ENCODE measurements at regions not wholly inside any gene's neighbourhood (a gene's known extent, or its start where the extent isn't known, plus 50 kb on each side); places are given as distances from the start of the nearest gene placed in this dataset.
"Not testable (repeated sequence)": the region's sequence is repeated elsewhere in the genome, so short reads cannot be mapped to it uniquely, and the experiment has no call there.

GRCh38 chrX:117458243-117458968, 658.2 kb downstream of the KLHL13 start:
- Mint-ChIP-seq H3K4me1 (no peaks in the 10 kb centered on the region), H3K4me3 (no peak overlapping the region), H3K27ac (no peak overlapping the region), H3K36me3 (no peaks in the 10 kb centered on the region), H3K27me3 (no peaks in the 10 kb centered on the region), H3K9me3 (peaks cover 3% of the 10 kb centered on the region)
- no peak for ATAC-seq

GRCh38 chrX:117455787-117456186, 660.8 kb downstream of the KLHL13 start:
- Mint-ChIP-seq H3K9me3 (no peaks in the 10 kb centered on the region), H3K36me3 (no peaks in the 10 kb centered on the region), H3K4me3 (no peak overlapping the region), H3K27ac (no peak overlapping the region), H3K4me1 (no peaks in the 10 kb centered on the region), H3K27me3 (no peaks in the 10 kb centered on the region)
- no peak for ATAC-seq

GRCh38 chrX:117429501-117429900, 687.1 kb downstream of the KLHL13 start:
- ATAC-seq = no peak

GRCh38 chrX:117407449-117408150, 709.0 kb downstream of the KLHL13 start:
- no peaks in the 10 kb centered on the region for H3K27me3 Mint-ChIP-seq
- no peaks in the 10 kb centered on the region for H3K9me3 Mint-ChIP-seq
- no peak for ATAC-seq
- H3K4me3 Mint-ChIP-seq = no peak overlapping the region
- H3K27ac Mint-ChIP-seq = no peak overlapping the region
- no peaks in the 10 kb centered on the region for H3K36me3 Mint-ChIP-seq
- H3K4me1 Mint-ChIP-seq = no peaks in the 10 kb centered on the region

More at GRCh38 chrX:117429501-117429900, 687.1 kb downstream of the KLHL13 start:
- Mint-ChIP-seq H3K4me3 (no peak overlapping the region), H3K9me3 (peaks cover 3% of the 10 kb centered on the region), H3K27ac (no peak overlapping the region), H3K36me3 (no peaks in the 10 kb centered on the region), H3K27me3 (no peaks in the 10 kb centered on the region), H3K4me1 (no peaks in the 10 kb centered on the region)

- no peak overlapping the region for H3K27ac Mint-ChIP-seq
- H3K4me3 Mint-ChIP-seq = no peak overlapping the region
- H3K27me3 Mint-ChIP-seq = no peaks in the 10 kb centered on the region
- no peaks in the 10 kb centered on the region for H3K4me1 Mint-ChIP-seq
- no peaks in the 10 kb centered on the region for H3K9me3 Mint-ChIP-seq
- ATAC-seq = no peak
- H3K36me3 Mint-ChIP-seq = no peaks in the 10 kb centered on the region
Measured at GRCh38 chrX:117400839-117401238, 715.8 kb downstream of the KLHL13 start.

DNA sequence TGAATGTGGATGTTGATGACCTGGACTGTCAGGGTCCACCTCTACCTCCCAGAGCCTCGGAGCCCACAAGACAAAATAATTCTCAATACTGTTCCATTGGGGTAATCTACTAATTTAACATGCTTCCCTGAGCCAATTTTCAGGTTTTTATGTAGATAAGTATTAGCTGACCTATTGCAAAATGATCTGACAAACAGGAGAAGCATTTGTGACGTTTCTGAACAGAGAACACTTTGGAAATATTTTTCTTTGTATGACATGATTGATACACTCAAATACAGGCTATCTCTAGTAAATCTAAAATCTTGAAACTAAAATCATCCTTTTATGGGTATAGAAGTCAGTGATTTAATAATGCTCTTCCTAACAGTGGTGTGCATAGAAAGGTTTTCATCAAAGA, 716.6 kb downstream of the KLHL13 start:
- no peaks in the 10 kb centered on the region for H3K36me3 Mint-ChIP-seq
- no peak overlapping the region for H3K4me3 Mint-ChIP-seq
- no peaks in the 10 kb centered on the region for H3K9me3 Mint-ChIP-seq
- H3K4me1 Mint-ChIP-seq = no peaks in the 10 kb centered on the region
- ATAC-seq = no peak
- H3K27ac Mint-ChIP-seq = no peak overlapping the region
- no peaks in the 10 kb centered on the region for H3K27me3 Mint-ChIP-seq

DNA sequence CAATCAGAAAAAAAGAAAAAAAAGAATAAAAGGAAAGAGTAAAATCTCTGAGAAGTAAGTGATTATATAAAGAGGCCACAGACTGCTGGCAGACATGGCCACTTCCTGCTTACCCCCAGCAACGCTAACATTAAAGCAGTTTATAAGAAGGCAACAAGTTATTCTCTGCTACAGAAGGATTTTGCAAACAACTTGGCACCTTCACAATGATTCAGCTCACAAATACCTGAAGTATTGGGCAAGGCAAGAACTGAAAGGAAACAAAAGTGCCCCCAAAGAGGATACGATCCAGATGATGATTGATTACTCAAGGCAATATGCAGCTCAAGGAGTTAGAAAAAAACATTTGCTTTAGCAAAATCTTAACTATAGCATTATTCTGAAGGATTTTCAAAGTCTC, 718.8 kb downstream of the KLHL13 start:
- no peak overlapping the region for H3K27ac Mint-ChIP-seq
- H3K4me3 Mint-ChIP-seq = no peak overlapping the region
- H3K4me1 Mint-ChIP-seq = no peaks in the 10 kb centered on the region
- no peaks in the 10 kb centered on the region for H3K27me3 Mint-ChIP-seq
- H3K36me3 Mint-ChIP-seq = no peaks in the 10 kb centered on the region
- ATAC-seq = no peak
- H3K9me3 Mint-ChIP-seq = no peaks in the 10 kb centered on the region

- H3K27ac Mint-ChIP-seq, H3K9me3 Mint-ChIP-seq, ATAC-seq, H3K36me3 Mint-ChIP-seq, H3K27me3 Mint-ChIP-seq, H3K4me3 Mint-ChIP-seq, H3K4me1 Mint-ChIP-seq: not testable (repeated sequence)
Measured at GRCh38 chrX:117394506-117395070, 722.0 kb downstream of the KLHL13 start.

- not testable (repeated sequence) for ATAC-seq, H3K4me1 Mint-ChIP-seq, H3K36me3 Mint-ChIP-seq, H3K9me3 Mint-ChIP-seq, H3K27me3 Mint-ChIP-seq, H3K27ac Mint-ChIP-seq, H3K4me3 Mint-ChIP-seq
Measured at GRCh38 chrX:117392360-117392759, 724.2 kb downstream of the KLHL13 start.

DNA sequence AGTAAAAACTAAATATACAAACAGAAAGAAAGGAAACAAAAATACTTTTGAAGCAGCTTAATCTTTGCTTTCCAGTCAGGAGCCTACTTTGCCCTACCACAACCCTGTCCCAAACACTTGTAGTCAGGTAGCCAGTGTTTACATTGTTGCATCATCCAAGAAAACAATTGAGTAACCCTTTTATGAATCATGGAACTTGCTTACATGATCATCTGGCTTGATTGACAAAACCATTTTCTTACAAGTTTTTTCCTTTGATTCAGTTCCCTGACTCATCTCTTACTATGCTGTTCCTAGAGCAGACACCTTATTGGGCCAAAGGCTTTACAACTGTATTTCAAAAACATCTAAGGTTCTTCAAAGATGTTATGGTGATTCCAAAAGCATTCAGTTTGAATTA, 740.1 kb downstream of the KLHL13 start:
- H3K4me1 Mint-ChIP-seq = no peaks in the 10 kb centered on the region
- peaks cover 4% of the 10 kb centered on the region for H3K9me3 Mint-ChIP-seq
- ATAC-seq = no peak
- H3K27me3 Mint-ChIP-seq = no peaks in the 10 kb centered on the region
- no peaks in the 10 kb centered on the region for H3K36me3 Mint-ChIP-seq
- H3K27ac Mint-ChIP-seq = no peak overlapping the region
- H3K4me3 Mint-ChIP-seq = no peak overlapping the region

GRCh38 chrX:117335209-117335608, 781.4 kb downstream of the KLHL13 start:
- ATAC-seq = no peak
- H3K27me3 Mint-ChIP-seq = no peaks in the 10 kb centered on the region
- peaks cover 5% of the 10 kb centered on the region for H3K9me3 Mint-ChIP-seq
- H3K36me3 Mint-ChIP-seq = no peaks in the 10 kb centered on the region
- no peak overlapping the region for H3K4me3 Mint-ChIP-seq
- H3K4me1 Mint-ChIP-seq = no peaks in the 10 kb centered on the region
- H3K27ac Mint-ChIP-seq = no peak overlapping the region

DNA sequence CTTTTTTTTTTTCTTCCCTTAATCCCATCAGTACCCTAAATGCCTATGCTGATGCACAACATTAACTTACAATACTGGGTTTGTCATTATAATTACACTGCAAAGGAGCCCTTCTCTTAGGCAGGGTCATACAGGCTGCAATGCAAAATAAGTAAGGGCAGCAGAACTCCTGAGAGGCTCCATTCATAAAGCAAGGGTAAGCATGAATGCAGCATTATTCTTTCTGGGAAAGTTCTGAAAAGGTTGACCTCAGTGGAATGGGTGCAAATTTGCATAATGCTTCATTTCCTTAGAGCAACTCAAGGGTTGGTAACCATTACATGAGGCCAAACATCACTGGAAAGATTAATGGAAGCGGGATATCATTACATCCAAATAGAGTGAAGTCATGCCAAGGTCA, 789.2 kb downstream of the KLHL13 start:
- Mint-ChIP-seq H3K27ac (no peak overlapping the region), H3K9me3 (peaks cover 3% of the 10 kb centered on the region), H3K4me1 (no peaks in the 10 kb centered on the region), H3K36me3 (no peaks in the 10 kb centered on the region), H3K27me3 (no peaks in the 10 kb centered on the region), H3K4me3 (no peak overlapping the region)
- ATAC-seq = no peak

GRCh38 chrX:117325706-117326105, 790.9 kb downstream of the KLHL13 start:
- peaks cover 3% of the 10 kb centered on the region for H3K9me3 Mint-ChIP-seq
- H3K27ac Mint-ChIP-seq = no peak overlapping the region
- H3K36me3 Mint-ChIP-seq = no peaks in the 10 kb centered on the region
- H3K27me3 Mint-ChIP-seq = no peaks in the 10 kb centered on the region
- no peak for ATAC-seq
- H3K4me1 Mint-ChIP-seq = no peaks in the 10 kb centered on the region
- no peak overlapping the region for H3K4me3 Mint-ChIP-seq

DNA sequence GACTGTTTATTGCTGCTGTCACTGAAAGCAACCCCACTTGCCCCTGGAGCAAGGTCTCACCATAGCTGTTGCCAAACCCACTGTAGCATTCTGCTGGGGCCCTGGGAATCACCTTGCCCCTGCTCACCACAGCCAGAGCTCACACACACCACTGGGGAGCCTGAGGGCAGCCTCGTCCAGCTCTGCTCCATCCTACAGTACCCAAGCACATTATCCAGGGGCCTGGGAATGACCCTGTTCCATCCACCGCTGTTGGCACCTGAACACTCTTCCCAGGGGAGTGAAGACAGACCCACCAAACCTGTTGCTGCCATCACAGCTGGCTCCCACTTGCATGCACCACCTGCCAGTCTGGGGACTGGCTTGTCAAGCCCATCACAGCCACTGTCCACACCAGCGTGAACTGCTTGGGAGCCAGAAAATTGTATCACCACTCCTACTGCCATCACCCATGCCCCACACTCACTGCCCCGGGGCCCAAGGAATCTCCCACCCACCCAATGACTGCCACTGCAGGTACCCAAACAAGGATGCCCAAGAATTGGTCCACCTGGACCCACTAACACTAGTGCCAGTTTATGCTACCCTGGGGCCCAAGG, 811.3 kb downstream of the KLHL13 start:
- peaks cover 3% of the 10 kb centered on the region for H3K9me3 Mint-ChIP-seq
- no peaks in the 10 kb centered on the region for H3K36me3 Mint-ChIP-seq
- no peak overlapping the region for H3K27ac Mint-ChIP-seq
- no peaks in the 10 kb centered on the region for H3K4me1 Mint-ChIP-seq
- no peaks in the 10 kb centered on the region for H3K27me3 Mint-ChIP-seq
- H3K4me3 Mint-ChIP-seq = no peak overlapping the region
- ATAC-seq = no peak

DNA sequence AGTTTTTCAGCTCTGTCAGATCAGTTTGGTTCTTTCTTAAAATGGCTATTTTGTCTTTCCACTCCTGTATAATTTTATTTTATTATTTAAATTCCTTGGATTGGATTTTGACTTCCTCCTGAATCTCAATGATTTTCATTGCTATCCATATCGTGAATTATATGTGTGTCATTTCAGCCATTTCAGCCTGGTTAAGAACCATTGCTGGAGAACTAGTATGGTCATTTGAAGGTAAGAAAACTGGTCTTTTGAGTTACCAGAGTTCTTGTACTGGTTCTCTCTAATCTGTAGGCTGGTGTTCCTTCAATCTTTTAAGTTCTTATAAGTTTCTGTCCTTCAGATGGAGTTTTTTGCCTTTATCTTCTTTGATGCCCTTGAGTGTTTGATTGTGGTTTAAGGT, 815.5 kb downstream of the KLHL13 start:
- H3K4me3 Mint-ChIP-seq = no peak overlapping the region
- H3K9me3 Mint-ChIP-seq = peaks cover 3% of the 10 kb centered on the region
- no peak overlapping the region for H3K27ac Mint-ChIP-seq
- H3K27me3 Mint-ChIP-seq = no peaks in the 10 kb centered on the region
- no peak for ATAC-seq
- H3K4me1 Mint-ChIP-seq = no peaks in the 10 kb centered on the region
- H3K36me3 Mint-ChIP-seq = no peaks in the 10 kb centered on the region

DNA sequence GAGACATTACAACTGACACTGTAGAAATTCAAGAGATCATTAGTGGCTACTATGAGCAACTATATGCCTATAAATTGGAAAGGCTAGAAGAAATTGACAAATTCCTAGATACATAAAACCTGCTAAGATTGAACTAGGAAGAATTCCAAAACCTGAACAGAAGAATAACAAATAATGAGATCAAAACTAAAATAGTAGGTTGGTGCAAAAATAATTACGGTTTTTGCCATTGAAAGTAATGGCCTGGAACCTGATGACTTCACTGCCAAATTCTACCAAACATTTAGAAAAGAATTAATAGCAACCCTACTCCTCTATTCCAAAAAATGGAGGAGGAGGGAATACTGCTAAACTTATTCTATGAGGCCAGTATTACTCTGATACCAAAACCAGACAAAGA, 824.9 kb downstream of the KLHL13 start:
- no peak overlapping the region for H3K27ac Mint-ChIP-seq
- peaks cover 6% of the 10 kb centered on the region for H3K9me3 Mint-ChIP-seq
- no peaks in the 10 kb centered on the region for H3K36me3 Mint-ChIP-seq
- H3K4me3 Mint-ChIP-seq = no peak overlapping the region
- no peaks in the 10 kb centered on the region for H3K27me3 Mint-ChIP-seq
- ATAC-seq = no peak
- no peaks in the 10 kb centered on the region for H3K4me1 Mint-ChIP-seq

Data from stimulated activated memory B cell treated with anti-CD40 and anti-IgM and Interleukin-4, amounts not matched to agents 10 μg/mL and 1 μg/mL and 100 μg/mL, for 72 hours (primary cell).